Ovary (tissue), 3 donors: ENCODE measurements at regions not wholly inside any gene's neighbourhood (a gene's known extent, or its start where the extent isn't known, plus 50 kb on each side); places are given as distances from the start of the nearest gene placed in this dataset.

ENCODE experiments used
- EP300 ChIP-seq: sonication (generic); formaldehyde crosslinking; IDR thresholded peaks from one replicate; pipeline ENCODE4 v1.6.1; 2017; ENCODE audit warnings: antibody characterized with exemption
- POLR2A ChIP-seq: fragments of 450-650 bp; IDR thresholded peaks from one replicate; pipeline ENCODE4 v1.6.1; 2017; ENCODE audit warnings: antibody characterized with exemption, mild to moderate bottlenecking, moderate library complexity
- TF ChIP-seq, protein P1 (sequence below), 3 donors: fragments of 450-650 bp in 2 of 3; fragments of 200-600 bp in 1 of 3; IDR thresholded peaks; one replicate each; pipeline versions ENCODE4 v1.5.1 to v1.8.0; 2016 to 2022; ENCODE audit warnings: antibody characterized with exemption in 3 of 3, mild to moderate bottlenecking in 1 of 3
- donor health status: DM: no; HTN: no; CAD: no.

DNA sequence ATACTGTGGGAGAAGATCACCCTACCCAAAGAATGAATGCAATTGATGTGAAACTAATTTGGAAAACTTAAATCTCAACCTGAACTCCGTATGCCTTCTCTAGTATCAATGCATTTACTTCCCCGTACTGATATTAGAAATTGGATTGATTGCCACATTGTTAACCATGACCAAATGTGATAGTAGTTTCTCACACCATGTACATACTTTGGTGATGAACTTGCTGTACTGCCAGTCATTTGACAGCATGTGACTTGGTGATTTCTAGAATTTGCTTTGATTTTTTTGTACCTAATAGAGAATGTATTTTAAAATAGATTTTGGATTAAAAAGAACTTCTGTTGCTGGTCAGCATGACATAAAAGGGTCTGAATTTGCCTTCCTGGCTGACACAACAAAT lies 579.8 kb upstream of the TMEM132C start:
- no peak for TF ChIP-seq EP300
- TF ChIP-seq, protein P1, sequence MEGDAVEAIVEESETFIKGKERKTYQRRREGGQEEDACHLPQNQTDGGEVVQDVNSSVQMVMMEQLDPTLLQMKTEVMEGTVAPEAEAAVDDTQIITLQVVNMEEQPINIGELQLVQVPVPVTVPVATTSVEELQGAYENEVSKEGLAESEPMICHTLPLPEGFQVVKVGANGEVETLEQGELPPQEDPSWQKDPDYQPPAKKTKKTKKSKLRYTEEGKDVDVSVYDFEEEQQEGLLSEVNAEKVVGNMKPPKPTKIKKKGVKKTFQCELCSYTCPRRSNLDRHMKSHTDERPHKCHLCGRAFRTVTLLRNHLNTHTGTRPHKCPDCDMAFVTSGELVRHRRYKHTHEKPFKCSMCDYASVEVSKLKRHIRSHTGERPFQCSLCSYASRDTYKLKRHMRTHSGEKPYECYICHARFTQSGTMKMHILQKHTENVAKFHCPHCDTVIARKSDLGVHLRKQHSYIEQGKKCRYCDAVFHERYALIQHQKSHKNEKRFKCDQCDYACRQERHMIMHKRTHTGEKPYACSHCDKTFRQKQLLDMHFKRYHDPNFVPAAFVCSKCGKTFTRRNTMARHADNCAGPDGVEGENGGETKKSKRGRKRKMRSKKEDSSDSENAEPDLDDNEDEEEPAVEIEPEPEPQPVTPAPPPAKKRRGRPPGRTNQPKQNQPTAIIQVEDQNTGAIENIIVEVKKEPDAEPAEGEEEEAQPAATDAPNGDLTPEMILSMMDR (IDR thresholded peaks at IDR 0.05): no peak
- TF ChIP-seq POLR2A: no peak
